LNCaP clone FGC (cell line): ENCODE measurements at regions not wholly inside any gene's neighbourhood (a gene's known extent, or its start where the extent isn't known, plus 50 kb on each side); places are given as distances from the start of the nearest gene placed in this dataset.

ENCODE experiments used
- DNase-seq: peaks from one replicate; pipeline ENCODE4 v3.0.0-alpha.2; 2011; ENCODE audit warnings: low read depth
- H3K4me3 ChIP-seq: 2 replicates; pipeline ENCODE4 v1.5.1; 2011; ENCODE audit warnings: mild to moderate bottlenecking, low read depth, low read length, control low read depth
- CTCF ChIP-seq: IDR thresholded peaks from 2 replicates; pipeline ENCODE4 v1.5.1; 2012; ENCODE audit warnings: mild to moderate bottlenecking; ENCODE audit not compliant: control insufficient read depth, insufficient read depth; ENCODE audit errors: extremely low read depth

- no peak overlapping the region for H3K4me3 ChIP-seq
- DNase-seq: no peak
- no peak for TF ChIP-seq CTCF
Observed at GRCh38 chr1:30388386-30388785, 335.0 kb downstream of the MATN1 start.

GRCh38 chr1:30386156-30386926, 337.0 kb downstream of the MATN1 start:
- H3K4me3 ChIP-seq: no peak overlapping the region
- TF ChIP-seq CTCF: no peak
- DNase-seq: no peak

- TF ChIP-seq CTCF: no peak
- H3K4me3 ChIP-seq: no peak overlapping the region
- no peak for DNase-seq
Observed at GRCh38 chr1:30385246-30385995, 338.0 kb downstream of the MATN1 start.

GRCh38 chr1:30384286-30385245, 338.8 kb downstream of the MATN1 start:
- H3K4me3 ChIP-seq: no peak overlapping the region
- DNase-seq: no peak
- TF ChIP-seq CTCF: no peak

- DNase-seq: no peak
- H3K4me3 ChIP-seq: no peak overlapping the region
- no peak for TF ChIP-seq CTCF
Observed at GRCh38 chr1:30383221-30383711, 340.1 kb downstream of the MATN1 start.

- DNase-seq: no peak
- no peak for TF ChIP-seq CTCF
- no peak overlapping the region for H3K4me3 ChIP-seq
Observed at GRCh38 chr1:30382496-30382895, 340.9 kb downstream of the MATN1 start.
